HEK293 (cell line): ENCODE measurements at regions not wholly inside any gene's neighbourhood (a gene's known extent, or its start where the extent isn't known, plus 50 kb on each side); places are given as distances from the start of the nearest gene placed in this dataset.
A peak's percentile ranks its signal among the peaks of the same experiment; 100 is the strongest.

Experiments
- CTCF ChIA-PET: fragments of 350-600 bp; formaldehyde crosslinking; extraction: SDS; loops from one replicate; lab custom pipeline; 2021; ENCODE audit warnings: antibody characterized with exemption; lab: Yijun Ruan, JAX
- POLR2A ChIA-PET: fragments of 300-600 bp; formaldehyde crosslinking; extraction: SDS; loops from one replicate; lab custom pipeline; 2020; ENCODE audit warnings: antibody characterized with exemption, inconsistent platforms; lab: Yijun Ruan, JAX
- H3K27ac ChIP-seq: fragments of 200-500 bp; sonication (Bioruptor generic); 2 replicates; pipeline ENCODE4 v1.5.1; 2014; ENCODE audit warnings: low read depth, low read length, control low read depth, inconsistent platforms; ENCODE audit errors: extremely low read depth
- H3K36me3 ChIP-seq, 2 experiments: fragments of 200-500 bp in 1 of 2; sonication (Bioruptor generic) in 1 of 2; 1 replicate in 1 of 2; 2 replicates in 1 of 2; pipeline ENCODE4 v1.5.1; 2014 to 2017; ENCODE audit warnings: inconsistent platforms in 2 of 2, low read length in 2 of 2; ENCODE audit not compliant: control insufficient read depth in 2 of 2, insufficient read depth in 1 of 2
- H3K4me1 ChIP-seq: fragments of 200-500 bp; sonication (Bioruptor generic); 2 replicates; pipeline ENCODE4 v1.5.1; 2014; ENCODE audit warnings: mild to moderate bottlenecking, low read length, inconsistent platforms; ENCODE audit not compliant: control insufficient read depth, insufficient read depth
- H3K4me3 ChIP-seq: 2 replicates; pipeline ENCODE4 v1.5.1; 2011; ENCODE audit warnings: low read depth, mild to moderate bottlenecking, control low read depth, low read length, moderate library complexity
- H3K9me3 ChIP-seq: fragments of 200-500 bp; sonication (Bioruptor generic); 2 replicates; pipeline ENCODE4 v1.5.1; 2014; ENCODE audit warnings: low read depth, low read length, inconsistent platforms; ENCODE audit not compliant: control insufficient read depth, insufficient read depth
- BCL6B ChIP-seq: fragments of 450-650 bp; formaldehyde crosslinking; IDR thresholded peaks from 2 replicates; pipeline ENCODE4 v1.5.1; 2017; ENCODE audit warnings: missing biosample characterization, missing genetic modification characterization
- ELK4 ChIP-seq: IDR thresholded peaks from 2 replicates; pipeline ENCODE4 v1.6.1; 2011; ENCODE audit warnings: mild to moderate bottlenecking, low read depth, low read length, borderline replicate concordance
- FEZF1 ChIP-seq: fragments of 450-650 bp; formaldehyde crosslinking; IDR thresholded peaks from 2 replicates; pipeline ENCODE4 v1.5.1; 2016; ENCODE audit warnings: missing biosample characterization, missing genetic modification characterization
- INSM2 ChIP-seq: fragments of 450-650 bp; formaldehyde crosslinking; IDR thresholded peaks from 2 replicates; pipeline ENCODE4 v1.5.1; 2016; ENCODE audit warnings: missing biosample characterization, missing genetic modification characterization
- MEIS1 ChIP-seq: sonication (generic); formaldehyde crosslinking; IDR thresholded peaks from 2 replicates; pipeline ENCODE4 v1.8.1; 2022; ENCODE audit warnings: missing genetic modification reagents, mild to moderate bottlenecking, borderline replicate concordance
- PRDM1 ChIP-seq: fragments of 450-650 bp; formaldehyde crosslinking; IDR thresholded peaks from 2 replicates; pipeline ENCODE4; 2016; ENCODE audit warnings: missing biosample characterization, missing genetic modification characterization
- SCRT2 ChIP-seq: fragments of 450-650 bp; formaldehyde crosslinking; IDR thresholded peaks from 2 replicates; pipeline ENCODE4 v1.5.1; 2016; ENCODE audit warnings: missing biosample characterization, missing genetic modification characterization
- YY2 ChIP-seq: fragments of 450-650 bp; formaldehyde crosslinking; IDR thresholded peaks from 2 replicates; pipeline ENCODE4 v1.5.1; 2016; ENCODE audit warnings: missing biosample characterization, missing genetic modification characterization
- ZEB2 ChIP-seq: fragments of 450-650 bp; formaldehyde crosslinking; IDR thresholded peaks from 2 replicates; pipeline ENCODE4 v1.5.1; 2016; ENCODE audit warnings: missing biosample characterization, missing genetic modification characterization
- ZIC2 ChIP-seq: fragments of 450-650 bp; formaldehyde crosslinking; IDR thresholded peaks from 2 replicates; pipeline ENCODE4 v1.5.1; 2016; ENCODE audit warnings: missing biosample characterization, missing genetic modification characterization
- ZNF132 ChIP-seq: fragments of 450-650 bp; formaldehyde crosslinking; IDR thresholded peaks from 2 replicates; pipeline ENCODE4 v1.5.1; 2017; ENCODE audit warnings: missing biosample characterization, missing genetic modification characterization, borderline replicate concordance
- ZNF302 ChIP-seq: fragments of 450-650 bp; formaldehyde crosslinking; IDR thresholded peaks from 2 replicates; pipeline ENCODE4 v1.5.1; 2016; ENCODE audit warnings: missing biosample characterization, missing genetic modification characterization, low read depth
- ZNF354C ChIP-seq: fragments of 450-650 bp; formaldehyde crosslinking; IDR thresholded peaks from 2 replicates; pipeline ENCODE4 v1.5.1; 2016; ENCODE audit warnings: missing biosample characterization, missing genetic modification characterization, low read depth, borderline replicate concordance
- ZNF366 ChIP-seq: fragments of 450-650 bp; formaldehyde crosslinking; conservative IDR thresholded peaks from 2 replicates; pipeline ENCODE4 v1.5.1; 2016; ENCODE audit warnings: missing biosample characterization, missing genetic modification characterization
- ZNF501 ChIP-seq: fragments of 450-650 bp; formaldehyde crosslinking; IDR thresholded peaks from 2 replicates; pipeline ENCODE4 v1.5.1; 2016; ENCODE audit warnings: missing biosample characterization, missing genetic modification characterization
- ZNF561 ChIP-seq: fragments of 450-650 bp; IDR thresholded peaks from 2 replicates; pipeline ENCODE4 v1.5.1; 2018; ENCODE audit warnings: missing biosample characterization, missing genetic modification characterization, borderline replicate concordance
- ZNF596 ChIP-seq: fragments of 450-650 bp; IDR thresholded peaks from 2 replicates; pipeline ENCODE4 v1.5.0; 2018; ENCODE audit warnings: missing biosample characterization, mild to moderate bottlenecking, missing genetic modification characterization, moderate library complexity
- ZNF621 ChIP-seq: fragments of 450-650 bp; formaldehyde crosslinking; IDR thresholded peaks from 2 replicates; pipeline ENCODE4 v1.5.1; 2017; ENCODE audit warnings: missing biosample characterization, missing genetic modification characterization
- ZNF704 ChIP-seq: fragments of 450-650 bp; formaldehyde crosslinking; IDR thresholded peaks from 2 replicates; pipeline ENCODE4 v1.5.1; 2016; ENCODE audit warnings: missing biosample characterization, missing genetic modification characterization
- ZNF707 ChIP-seq: fragments of 450-650 bp; formaldehyde crosslinking; IDR thresholded peaks from 2 replicates; pipeline ENCODE4 v1.5.1; 2016; ENCODE audit warnings: missing biosample characterization, missing genetic modification characterization
- TF ChIP-seq, protein P1 (sequence below): fragments of 450-650 bp; formaldehyde crosslinking; IDR thresholded peaks from 2 replicates; pipeline ENCODE4 v1.5.1; 2016; ENCODE audit warnings: missing biosample characterization, missing genetic modification characterization, borderline replicate concordance
- TF ChIP-seq, protein P2 (sequence below): fragments of 450-650 bp; formaldehyde crosslinking; IDR thresholded peaks from 2 replicates; pipeline ENCODE4 v1.5.1; 2016; ENCODE audit warnings: missing biosample characterization, missing genetic modification characterization, low read depth
- TF ChIP-seq, protein P3 (sequence below): fragments of 450-650 bp; formaldehyde crosslinking; IDR thresholded peaks from 2 replicates; pipeline ENCODE4 v1.5.1; 2016; ENCODE audit warnings: missing biosample characterization, missing genetic modification characterization
- TF ChIP-seq, protein P4 (sequence below): fragments of 450-650 bp; formaldehyde crosslinking; IDR thresholded peaks from 2 replicates; pipeline ENCODE4 v1.5.1; 2016; ENCODE audit warnings: missing biosample characterization, missing genetic modification characterization

DNA sequence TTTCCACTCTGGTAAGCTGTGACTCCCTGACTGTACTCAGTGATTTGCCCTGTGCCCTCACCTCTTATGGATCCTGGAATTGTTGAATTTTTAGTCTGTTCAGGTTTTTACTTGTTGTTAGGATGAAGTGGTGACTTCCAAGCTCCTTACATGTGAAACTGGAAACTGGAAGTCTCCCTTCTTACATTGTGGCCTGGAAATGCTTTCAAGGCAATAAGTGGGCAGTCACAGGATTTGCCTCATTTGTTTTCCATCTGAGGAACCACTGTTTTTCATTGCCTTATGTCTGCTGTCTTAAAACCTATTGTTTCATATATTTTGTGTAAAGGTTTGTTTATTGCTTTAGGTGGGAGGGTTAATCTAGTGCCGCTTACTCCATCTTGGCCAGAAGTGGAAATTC lies 155.8 kb downstream of the CYB561 start:
- H3K4me3 ChIP-seq: no peak overlapping the region
- CTCF ChIA-PET: interaction anchor here (1.3 kb wide), 1 partner anchor 208 kb away, joined by 4 read pairs; no protein-coding TSS in a partner anchor
- H3K4me1 ChIP-seq: peaks cover 11% of the 10 kb centered on the region; the same call in 1 of the 2 replicates
- no peaks in the 10 kb centered on the region for H3K36me3 ChIP-seq
- POLR2A ChIA-PET: no interaction called here
- TF ChIP-seq FEZF1 (no peak), ZNF354C (no peak), ZNF621 (tag by site-specific recombination) (no peak), ZNF501 (tag by site-specific recombination) (no peak), ZNF704 (no peak), MEIS1 (CRISPR knock-in tag) (no peak), ZNF561 (no peak), ZNF707 (tag by site-specific recombination) (no peak), ELK4 (no peak), ZIC2 (no peak), BCL6B (tag by site-specific recombination) (no peak)
- TF ChIP-seq, protein P1, sequence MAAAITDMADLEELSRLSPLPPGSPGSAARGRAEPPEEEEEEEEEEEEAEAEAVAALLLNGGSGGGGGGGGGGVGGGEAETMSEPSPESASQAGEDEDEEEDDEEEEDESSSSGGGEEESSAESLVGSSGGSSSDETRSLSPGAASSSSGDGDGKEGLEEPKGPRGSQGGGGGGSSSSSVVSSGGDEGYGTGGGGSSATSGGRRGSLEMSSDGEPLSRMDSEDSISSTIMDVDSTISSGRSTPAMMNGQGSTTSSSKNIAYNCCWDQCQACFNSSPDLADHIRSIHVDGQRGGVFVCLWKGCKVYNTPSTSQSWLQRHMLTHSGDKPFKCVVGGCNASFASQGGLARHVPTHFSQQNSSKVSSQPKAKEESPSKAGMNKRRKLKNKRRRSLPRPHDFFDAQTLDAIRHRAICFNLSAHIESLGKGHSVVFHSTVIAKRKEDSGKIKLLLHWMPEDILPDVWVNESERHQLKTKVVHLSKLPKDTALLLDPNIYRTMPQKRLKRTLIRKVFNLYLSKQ (tag by site-specific recombination): no peak
- TF ChIP-seq, protein P2, sequence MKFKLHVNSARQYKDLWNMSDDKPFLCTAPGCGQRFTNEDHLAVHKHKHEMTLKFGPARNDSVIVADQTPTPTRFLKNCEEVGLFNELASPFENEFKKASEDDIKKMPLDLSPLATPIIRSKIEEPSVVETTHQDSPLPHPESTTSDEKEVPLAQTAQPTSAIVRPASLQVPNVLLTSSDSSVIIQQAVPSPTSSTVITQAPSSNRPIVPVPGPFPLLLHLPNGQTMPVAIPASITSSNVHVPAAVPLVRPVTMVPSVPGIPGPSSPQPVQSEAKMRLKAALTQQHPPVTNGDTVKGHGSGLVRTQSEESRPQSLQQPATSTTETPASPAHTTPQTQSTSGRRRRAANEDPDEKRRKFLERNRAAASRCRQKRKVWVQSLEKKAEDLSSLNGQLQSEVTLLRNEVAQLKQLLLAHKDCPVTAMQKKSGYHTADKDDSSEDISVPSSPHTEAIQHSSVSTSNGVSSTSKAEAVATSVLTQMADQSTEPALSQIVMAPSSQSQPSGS: no peak
- TF ChIP-seq, protein P3, sequence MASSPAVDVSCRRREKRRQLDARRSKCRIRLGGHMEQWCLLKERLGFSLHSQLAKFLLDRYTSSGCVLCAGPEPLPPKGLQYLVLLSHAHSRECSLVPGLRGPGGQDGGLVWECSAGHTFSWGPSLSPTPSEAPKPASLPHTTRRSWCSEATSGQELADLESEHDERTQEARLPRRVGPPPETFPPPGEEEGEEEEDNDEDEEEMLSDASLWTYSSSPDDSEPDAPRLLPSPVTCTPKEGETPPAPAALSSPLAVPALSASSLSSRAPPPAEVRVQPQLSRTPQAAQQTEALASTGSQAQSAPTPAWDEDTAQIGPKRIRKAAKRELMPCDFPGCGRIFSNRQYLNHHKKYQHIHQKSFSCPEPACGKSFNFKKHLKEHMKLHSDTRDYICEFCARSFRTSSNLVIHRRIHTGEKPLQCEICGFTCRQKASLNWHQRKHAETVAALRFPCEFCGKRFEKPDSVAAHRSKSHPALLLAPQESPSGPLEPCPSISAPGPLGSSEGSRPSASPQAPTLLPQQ (tag by site-specific recombination): no peak
- no peak overlapping the region for H3K27ac ChIP-seq
- no peaks in the 10 kb centered on the region for H3K9me3 ChIP-seq

- H3K36me3 ChIP-seq: no peaks in the 10 kb centered on the region
- CTCF ChIA-PET: interaction anchor here (0.7 to 1.3 kb wide), 2 partner anchors 116 to 209 kb away, joined by 3 to 4 read pairs; no protein-coding TSS in a partner anchor
- TF ChIP-seq SCRT2 (tag by site-specific recombination) (no peak), ZNF132 (tag by site-specific recombination) (no peak), YY2 (tag by site-specific recombination) (no peak), ZEB2 (tag by site-specific recombination) (no peak), ZNF366 (tag by site-specific recombination) (peak; percentile 23; the same call in 1 of the 2 replicates), PRDM1 (tag by site-specific recombination) (peak; percentile 52; the same call in 1 of the 2 replicates), ZNF302 (no peak), INSM2 (tag by site-specific recombination) (no peak), ZNF596 (tag by site-specific recombination) (no peak)
- TF ChIP-seq, protein P4, sequence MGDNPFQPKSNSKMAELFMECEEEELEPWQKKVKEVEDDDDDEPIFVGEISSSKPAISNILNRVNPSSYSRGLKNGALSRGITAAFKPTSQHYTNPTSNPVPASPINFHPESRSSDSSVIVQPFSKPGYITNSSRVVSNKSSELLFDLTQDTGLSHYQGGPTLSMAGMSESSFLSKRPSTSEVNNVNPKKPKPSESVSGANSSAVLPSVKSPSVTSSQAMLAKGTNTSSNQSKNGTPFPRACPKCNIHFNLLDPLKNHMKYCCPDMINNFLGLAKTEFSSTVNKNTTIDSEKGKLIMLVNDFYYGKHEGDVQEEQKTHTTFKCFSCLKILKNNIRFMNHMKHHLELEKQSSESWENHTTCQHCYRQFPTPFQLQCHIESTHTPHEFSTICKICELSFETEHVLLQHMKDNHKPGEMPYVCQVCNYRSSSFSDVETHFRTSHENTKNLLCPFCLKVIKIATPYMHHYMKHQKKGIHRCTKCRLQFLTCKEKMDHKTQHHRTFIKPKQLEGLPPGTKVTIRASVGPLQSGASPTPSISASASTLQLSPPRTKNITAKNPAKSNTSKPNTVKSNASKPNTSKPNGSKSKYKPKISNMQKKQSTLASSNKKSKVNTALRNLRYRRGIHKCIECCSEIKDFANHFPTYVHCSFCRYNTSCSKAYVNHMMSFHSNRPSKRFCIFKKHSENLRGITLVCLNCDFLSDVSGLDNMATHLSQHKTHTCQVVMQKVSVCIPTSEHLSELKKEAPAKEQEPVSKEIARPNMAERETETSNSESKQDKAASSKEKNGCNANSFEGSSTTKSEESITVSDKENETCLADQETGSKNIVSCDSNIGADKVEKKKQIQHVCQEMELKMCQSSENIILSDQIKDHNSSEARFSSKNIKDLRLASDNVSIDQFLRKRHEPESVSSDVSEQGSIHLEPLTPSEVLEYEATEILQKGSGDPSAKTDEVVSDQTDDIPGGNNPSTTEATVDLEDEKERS (tag by site-specific recombination): no peak
Observed at GRCh38 chr17:63290784-63291183, 155.3 kb downstream of the CYB561 start.

More at GRCh38 chr17:63290784-63291183, 155.3 kb downstream of the CYB561 start:
- POLR2A ChIA-PET: no interaction called here
- Histone ChIP-seq H3K27ac (no peak overlapping the region), H3K4me1 (peaks cover 11% of the 10 kb centered on the region; the same call in 1 of the 2 replicates), H3K9me3 (no peaks in the 10 kb centered on the region), H3K4me3 (no peak overlapping the region)
